Peyer's patch (tissue), 4 donors: ENCODE measurements at regions not wholly inside any gene's neighbourhood (a gene's known extent, or its start where the extent isn't known, plus 50 kb on each side); places are given as distances from the start of the nearest gene placed in this dataset.

Experiments used
- POLR2A ChIP-seq, 2 donors: fragments of 450-650 bp; IDR thresholded peaks; one replicate each; pipeline ENCODE4 v1.5.1; 2017; ENCODE audit warnings: antibody characterized with exemption in 2 of 2, mild to moderate bottlenecking in 2 of 2, moderate library complexity in 2 of 2
- TF ChIP-seq, protein P1 (sequence below), 6 experiments: fragments of 450-650 bp in 4 of 6; fragments of 200-600 bp in 2 of 6; sonication (generic) in 1 of 6; IDR thresholded peaks; one replicate each; pipeline ENCODE4 v1.5.1; 2017 to 2019; ENCODE audit warnings: antibody characterized with exemption in 6 of 6, mild to moderate bottlenecking in 3 of 6, moderate library complexity in 1 of 6

DNA sequence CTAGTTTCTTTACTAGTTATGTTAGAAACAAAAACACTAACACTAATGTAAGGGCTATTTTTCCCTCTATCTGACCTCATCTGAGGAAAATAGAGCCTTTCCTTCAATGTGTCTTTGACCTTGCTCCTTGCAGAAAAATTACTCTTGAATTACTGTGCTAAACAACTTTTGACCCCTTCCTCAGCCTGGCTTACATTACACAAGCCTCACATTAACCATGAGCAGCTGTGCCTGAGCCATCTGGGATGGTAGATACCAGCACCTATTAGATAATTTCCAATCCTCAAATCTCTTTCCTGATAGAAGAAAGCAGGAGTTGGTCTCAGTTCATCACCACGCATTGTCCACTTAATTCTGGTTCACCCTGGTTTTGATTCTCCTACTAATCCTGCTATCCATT is 134.4 kb upstream of the NCAM1 start:
- TF ChIP-seq POLR2A (IDR thresholded peaks at IDR 0.05) = no peak
- TF ChIP-seq, protein P1, sequence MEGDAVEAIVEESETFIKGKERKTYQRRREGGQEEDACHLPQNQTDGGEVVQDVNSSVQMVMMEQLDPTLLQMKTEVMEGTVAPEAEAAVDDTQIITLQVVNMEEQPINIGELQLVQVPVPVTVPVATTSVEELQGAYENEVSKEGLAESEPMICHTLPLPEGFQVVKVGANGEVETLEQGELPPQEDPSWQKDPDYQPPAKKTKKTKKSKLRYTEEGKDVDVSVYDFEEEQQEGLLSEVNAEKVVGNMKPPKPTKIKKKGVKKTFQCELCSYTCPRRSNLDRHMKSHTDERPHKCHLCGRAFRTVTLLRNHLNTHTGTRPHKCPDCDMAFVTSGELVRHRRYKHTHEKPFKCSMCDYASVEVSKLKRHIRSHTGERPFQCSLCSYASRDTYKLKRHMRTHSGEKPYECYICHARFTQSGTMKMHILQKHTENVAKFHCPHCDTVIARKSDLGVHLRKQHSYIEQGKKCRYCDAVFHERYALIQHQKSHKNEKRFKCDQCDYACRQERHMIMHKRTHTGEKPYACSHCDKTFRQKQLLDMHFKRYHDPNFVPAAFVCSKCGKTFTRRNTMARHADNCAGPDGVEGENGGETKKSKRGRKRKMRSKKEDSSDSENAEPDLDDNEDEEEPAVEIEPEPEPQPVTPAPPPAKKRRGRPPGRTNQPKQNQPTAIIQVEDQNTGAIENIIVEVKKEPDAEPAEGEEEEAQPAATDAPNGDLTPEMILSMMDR (IDR thresholded peaks at IDR 0.05) = no peak
